ENCODE measurements at regions not wholly inside any gene's neighbourhood (a gene's known extent, or its start where the extent isn't known, plus 50 kb on each side); places are given as distances from the start of the nearest gene placed in this dataset.

DNA sequence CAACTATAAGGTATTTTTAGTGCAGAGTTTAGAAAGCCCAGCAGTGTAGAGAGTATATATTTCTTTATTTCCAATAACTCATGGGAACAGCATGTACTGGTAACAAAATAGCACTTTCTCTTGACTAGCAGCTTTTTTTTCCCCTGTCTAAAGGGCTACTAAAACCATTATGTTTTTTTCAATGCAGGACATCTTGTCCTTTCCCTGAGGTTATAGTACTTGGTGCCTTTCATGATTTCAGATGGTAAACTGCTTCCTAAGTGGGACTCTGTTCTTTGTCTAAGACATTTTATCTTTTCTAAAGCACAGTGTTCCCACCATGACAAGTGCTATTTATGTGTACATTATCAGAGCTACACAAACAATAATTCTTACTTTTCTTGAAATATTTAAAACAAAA is 122.3 kb downstream of the SLC24A2 start:
- Histone ChIP-seq H3K79me2 (ENCODE audit: low read depth) (no peaks in the 10 kb centered on the region), H3K9me2 (ENCODE audit: insufficient read depth) (no peaks in the 10 kb centered on the region), H3K4me2 (no peak overlapping the region), H3K9me3 (ENCODE audit: insufficient read depth, low read depth) (no peaks in the 10 kb centered on the region), H3K27me3 (ENCODE audit: insufficient read depth, low read depth) (no peaks in the 10 kb centered on the region; the same call in 1 of the 2 replicates), H2AFZ (no peak overlapping the region), H4K20me1 (ENCODE audit: insufficient read depth) (no peaks in the 10 kb centered on the region), H3F3A (ENCODE audit: insufficient read depth, low read depth) (no peaks in the 10 kb centered on the region), H3K27ac (no peak overlapping the region), H3K4me3 (no peak overlapping the region), H3K4me1 (replicated peaks; ENCODE audit: insufficient read depth) (no peaks in the 10 kb centered on the region), H3K36me3 (ENCODE audit: low read depth) (no peaks in the 10 kb centered on the region)
- no peak for DNase-seq
- ChIA-PET POLR2A (ENCODE audit: unreplicated experiment) (no interaction called here), CTCF (no interaction called here)
- TF ChIP-seq, protein P1, sequence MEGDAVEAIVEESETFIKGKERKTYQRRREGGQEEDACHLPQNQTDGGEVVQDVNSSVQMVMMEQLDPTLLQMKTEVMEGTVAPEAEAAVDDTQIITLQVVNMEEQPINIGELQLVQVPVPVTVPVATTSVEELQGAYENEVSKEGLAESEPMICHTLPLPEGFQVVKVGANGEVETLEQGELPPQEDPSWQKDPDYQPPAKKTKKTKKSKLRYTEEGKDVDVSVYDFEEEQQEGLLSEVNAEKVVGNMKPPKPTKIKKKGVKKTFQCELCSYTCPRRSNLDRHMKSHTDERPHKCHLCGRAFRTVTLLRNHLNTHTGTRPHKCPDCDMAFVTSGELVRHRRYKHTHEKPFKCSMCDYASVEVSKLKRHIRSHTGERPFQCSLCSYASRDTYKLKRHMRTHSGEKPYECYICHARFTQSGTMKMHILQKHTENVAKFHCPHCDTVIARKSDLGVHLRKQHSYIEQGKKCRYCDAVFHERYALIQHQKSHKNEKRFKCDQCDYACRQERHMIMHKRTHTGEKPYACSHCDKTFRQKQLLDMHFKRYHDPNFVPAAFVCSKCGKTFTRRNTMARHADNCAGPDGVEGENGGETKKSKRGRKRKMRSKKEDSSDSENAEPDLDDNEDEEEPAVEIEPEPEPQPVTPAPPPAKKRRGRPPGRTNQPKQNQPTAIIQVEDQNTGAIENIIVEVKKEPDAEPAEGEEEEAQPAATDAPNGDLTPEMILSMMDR (conservative IDR thresholded peaks at IDR 0.05) = no peak
- TF ChIP-seq EZH2 (IDR thresholded peaks at IDR 0.05; ENCODE audit: low read depth) = no peak
- intact Hi-C loops (cut with micrococcal nuclease; ENCODE audit: unreplicated experiment) = no loop called here
- BruUV-seq (replicated peaks) = no TSS peak

DNA sequence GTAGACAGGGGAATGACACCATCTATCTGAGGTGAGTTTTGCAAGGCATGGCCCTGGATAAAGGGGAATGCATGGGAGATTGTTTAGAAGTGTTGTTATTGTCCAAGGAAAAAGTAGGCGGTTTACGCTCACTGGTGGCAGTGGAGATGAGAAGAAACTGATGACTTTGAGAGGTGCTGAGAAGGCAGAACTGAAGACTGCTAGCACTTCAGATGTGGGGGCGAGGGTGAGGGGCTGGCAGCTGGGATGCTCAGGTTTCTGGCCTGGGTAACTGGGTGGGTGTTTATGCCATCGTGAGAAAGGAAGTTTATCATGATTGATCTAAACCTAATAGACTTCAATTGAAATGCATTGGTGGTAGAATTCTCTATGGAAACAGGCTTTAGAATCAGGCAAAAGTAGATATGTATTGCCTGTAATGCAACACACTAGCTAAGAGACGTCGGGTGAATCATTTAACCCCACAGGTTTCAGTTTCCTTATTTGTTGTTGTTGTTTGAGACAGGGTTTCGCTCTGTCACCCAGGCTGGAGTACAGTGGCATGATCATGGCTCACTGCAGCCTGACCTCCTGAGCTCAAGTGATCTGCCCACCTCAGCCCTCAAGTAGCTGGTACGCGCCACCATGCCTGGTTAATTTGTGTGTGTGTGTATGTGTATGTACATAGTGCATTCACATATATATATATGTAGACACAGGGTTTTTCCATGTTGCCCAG is 123.5 kb downstream of the SLC24A2 start:
- no peaks in the 10 kb centered on the region for H3K36me3 ChIP-seq (ENCODE audit: low read depth)
- H3K9me2 ChIP-seq (ENCODE audit: insufficient read depth) = no peaks in the 10 kb centered on the region
- no peak for DNase-seq
- no peak overlapping the region for H3K27ac ChIP-seq
- H3K4me1 ChIP-seq (replicated peaks; ENCODE audit: insufficient read depth) = no peaks in the 10 kb centered on the region
- H3K4me3 ChIP-seq = no peak overlapping the region
- H3K27me3 ChIP-seq (ENCODE audit: insufficient read depth, low read depth) = no peaks in the 10 kb centered on the region; the same call in 1 of the 2 replicates
- intact Hi-C loops (cut with micrococcal nuclease; ENCODE audit: unreplicated experiment) = no loop called here
- no peaks in the 10 kb centered on the region for H3K79me2 ChIP-seq (ENCODE audit: low read depth)
- no TSS peak for BruUV-seq (replicated peaks)
- CTCF ChIA-PET = no interaction called here
- no peak overlapping the region for H2AFZ ChIP-seq
- TF ChIP-seq, protein P1 (conservative IDR thresholded peaks at IDR 0.05) = no peak
- no peak for TF ChIP-seq EZH2 (IDR thresholded peaks at IDR 0.05; ENCODE audit: low read depth)
- H4K20me1 ChIP-seq (ENCODE audit: insufficient read depth) = no peaks in the 10 kb centered on the region
- H3F3A ChIP-seq (ENCODE audit: insufficient read depth, low read depth) = no peaks in the 10 kb centered on the region
- H3K9me3 ChIP-seq (ENCODE audit: insufficient read depth, low read depth) = no peaks in the 10 kb centered on the region
- POLR2A ChIA-PET (ENCODE audit: unreplicated experiment) = no interaction called here
- no peak overlapping the region for H3K4me2 ChIP-seq

DNA sequence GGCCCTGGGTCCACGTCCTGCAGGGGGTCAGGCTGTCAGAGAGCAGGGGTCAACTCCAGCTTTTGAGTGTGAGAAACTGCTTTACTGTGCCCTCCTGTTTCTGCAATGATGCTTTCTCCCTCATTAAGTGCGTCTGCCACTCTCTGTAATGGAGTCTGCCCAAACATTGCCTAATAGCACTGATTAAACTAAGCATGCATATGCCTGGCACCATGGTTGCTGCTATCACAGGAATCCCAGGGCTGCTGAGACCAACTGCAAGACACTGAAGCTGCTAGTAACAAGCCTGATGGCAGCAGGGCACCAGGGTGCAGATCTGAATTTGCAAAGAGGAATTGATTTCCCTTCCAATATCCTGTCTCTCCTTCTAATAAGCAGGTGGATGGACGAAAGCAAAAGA is 125.3 kb downstream of the SLC24A2 start:
- intact Hi-C loops (cut with micrococcal nuclease; ENCODE audit: unreplicated experiment) = no loop called here
- no peaks in the 10 kb centered on the region for H4K20me1 ChIP-seq (ENCODE audit: insufficient read depth)
- no peaks in the 10 kb centered on the region for H3K9me3 ChIP-seq (ENCODE audit: insufficient read depth, low read depth)
- no peaks in the 10 kb centered on the region for H3F3A ChIP-seq (ENCODE audit: insufficient read depth, low read depth)
- no peaks in the 10 kb centered on the region for H3K4me1 ChIP-seq (replicated peaks; ENCODE audit: insufficient read depth)
- CTCF ChIA-PET = no interaction called here
- no peak overlapping the region for H3K4me3 ChIP-seq
- no peaks in the 10 kb centered on the region; the same call in 1 of the 2 replicates for H3K27me3 ChIP-seq (ENCODE audit: insufficient read depth, low read depth)
- no peaks in the 10 kb centered on the region for H3K9me2 ChIP-seq (ENCODE audit: insufficient read depth)
- BruUV-seq (replicated peaks) = no TSS peak
- no peak overlapping the region for H2AFZ ChIP-seq
- no peak overlapping the region for H3K27ac ChIP-seq
- TF ChIP-seq, protein P1 (conservative IDR thresholded peaks at IDR 0.05) = no peak
- no peak for TF ChIP-seq EZH2 (IDR thresholded peaks at IDR 0.05; ENCODE audit: low read depth)
- no peak for DNase-seq
- no peak overlapping the region for H3K4me2 ChIP-seq
- no peaks in the 10 kb centered on the region for H3K79me2 ChIP-seq (ENCODE audit: low read depth)
- no peaks in the 10 kb centered on the region for H3K36me3 ChIP-seq (ENCODE audit: low read depth)
- POLR2A ChIA-PET (ENCODE audit: unreplicated experiment) = no interaction called here

Measured in PC-9 (cell line).